Mesodermal cell (in vitro differentiated cells): ENCODE measurements at regions not wholly inside any gene's neighbourhood (a gene's known extent, or its start where the extent isn't known, plus 50 kb on each side); places are given as distances from the start of the nearest gene placed in this dataset.

Experiments used
- H3K27ac ChIP-seq: 2 replicates; pipeline ENCODE4 v1.7.0; 2013; ENCODE audit warnings: mild to moderate bottlenecking, low read depth, low read length, moderate library complexity; ENCODE audit not compliant: severe bottlenecking
- H3K36me3 ChIP-seq: 2 replicates; pipeline ENCODE4 v1.7.1; 2013; ENCODE audit warnings: mild to moderate bottlenecking, low read length, moderate library complexity; ENCODE audit not compliant: control insufficient read depth, insufficient read depth
- H3K4me1 ChIP-seq: one replicate; pipeline ENCODE4 v1.7.1; 2013; ENCODE audit warnings: mild to moderate bottlenecking, low read length; ENCODE audit not compliant: insufficient read depth, control insufficient read depth, poor library complexity, severe bottlenecking
- H3K4me3 ChIP-seq: 2 replicates; pipeline ENCODE4 v1.7.0; 2013; ENCODE audit warnings: low read length, control low read depth, mild to moderate bottlenecking; ENCODE audit not compliant: insufficient read depth, poor library complexity, severe bottlenecking; ENCODE audit errors: extremely low read depth
- H3K9me3 ChIP-seq: 2 replicates; pipeline ENCODE4 v1.7.1; 2013; ENCODE audit warnings: mild to moderate bottlenecking, low read length, moderate library complexity; ENCODE audit not compliant: control insufficient read depth
- WGBS, 2 experiments: methylation state at CpG; one replicate each; pipeline ENCODE4 v1.1.5; 2013; ENCODE audit warnings: missing lambda C conversion rate in 2 of 2; ENCODE audit not compliant: insufficient coverage in 2 of 2; 5-methylcytosine and 5-hydroxymethylcytosine counted together

DNA sequence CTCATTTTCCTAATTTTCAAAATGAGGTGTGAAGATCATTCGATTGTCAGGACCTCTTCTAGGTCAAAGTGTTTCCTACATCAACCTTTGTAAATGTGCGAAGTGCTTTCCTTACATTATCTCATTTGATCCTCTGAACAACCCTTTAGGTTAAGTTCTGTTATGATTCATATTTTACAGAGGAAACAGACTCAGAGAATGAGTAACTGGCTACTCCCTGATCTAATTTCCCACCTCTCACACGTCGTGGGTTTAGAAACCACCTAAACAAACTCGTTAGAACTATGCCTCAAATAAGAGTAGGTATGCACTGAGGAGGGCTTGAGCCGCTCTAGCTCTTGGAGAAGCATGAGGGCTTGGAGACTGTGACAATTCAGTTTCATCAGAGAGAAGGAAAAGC is 148.6 kb downstream of the CD47 start:
- Histone ChIP-seq H3K36me3 (no peaks in the 10 kb centered on the region), H3K4me3 (no peak overlapping the region)
- WGBS, 2 experiments = 89 to 100% methylated on average over 1 to 4 of the region's 6 CpGs

GRCh38 chr3:107939691-107940442 is 151.0 kb downstream of the CD47 start:
- Histone ChIP-seq H3K9me3 (no peaks in the 10 kb centered on the region), H3K4me3 (no peak overlapping the region), H3K27ac (no peak overlapping the region), H3K36me3 (no peaks in the 10 kb centered on the region), H3K4me1 (no peaks in the 10 kb centered on the region)
- WGBS, 2 experiments = 91 to 97% methylated on average over 3 of the region's 10 CpGs

More for the DNA sequence above, 148.6 kb downstream of the CD47 start:
- no peak overlapping the region for H3K27ac ChIP-seq
- H3K4me1 ChIP-seq = no peaks in the 10 kb centered on the region
- H3K9me3 ChIP-seq = no peaks in the 10 kb centered on the region

DNA sequence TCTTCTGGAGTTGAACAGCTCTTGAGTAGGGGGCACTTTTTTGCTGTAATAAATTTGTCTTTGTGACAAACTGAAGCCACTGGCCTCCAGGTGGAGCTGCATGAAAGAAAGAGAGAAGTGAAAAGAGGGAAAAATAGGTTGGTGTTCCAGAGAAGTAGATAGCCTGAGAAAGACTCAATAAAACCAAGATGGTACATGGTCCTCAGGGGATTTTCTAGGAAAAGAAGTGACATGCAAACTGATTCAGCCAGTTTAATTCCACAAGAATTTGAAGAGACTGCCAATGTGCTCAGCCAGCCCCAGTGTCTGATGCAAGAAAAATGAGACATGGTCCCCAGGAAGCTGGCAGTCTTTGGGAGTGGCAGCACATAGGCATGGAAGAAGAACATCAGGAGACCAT is 152.7 kb downstream of the CD47 start:
- Histone ChIP-seq H3K36me3 (no peaks in the 10 kb centered on the region), H3K9me3 (no peaks in the 10 kb centered on the region), H3K4me3 (no peak overlapping the region), H3K4me1 (no peaks in the 10 kb centered on the region), H3K27ac (no peak overlapping the region)

GRCh38 chr3:107934808-107935207 is 156.0 kb downstream of the CD47 start:
- WGBS, 2 experiments = 86 to 100% methylated on average over 1 of the region's 4 CpGs
- Histone ChIP-seq H3K4me1 (no peaks in the 10 kb centered on the region), H3K4me3 (no peak overlapping the region), H3K27ac (no peak overlapping the region), H3K36me3 (no peaks in the 10 kb centered on the region), H3K9me3 (no peaks in the 10 kb centered on the region)

- no peaks in the 10 kb centered on the region for H3K9me3 ChIP-seq
- H3K4me3 ChIP-seq = no peak overlapping the region
- H3K36me3 ChIP-seq = no peaks in the 10 kb centered on the region
- WGBS, 2 experiments = no CpG with 5 or more reads among the region's 2 CpGs
- no peaks in the 10 kb centered on the region for H3K4me1 ChIP-seq
- H3K27ac ChIP-seq = no peak overlapping the region
These were observed 157.4 kb downstream of the CD47 start for GRCh38 chr3:107933450-107933849.

GRCh38 chr3:107931326-107931725 is 159.5 kb downstream of the CD47 start:
- no peaks in the 10 kb centered on the region for H3K9me3 ChIP-seq
- no peaks in the 10 kb centered on the region for H3K36me3 ChIP-seq
- H3K4me3 ChIP-seq = no peak overlapping the region
- no peak overlapping the region for H3K27ac ChIP-seq
- H3K4me1 ChIP-seq = no peaks in the 10 kb centered on the region

DNA sequence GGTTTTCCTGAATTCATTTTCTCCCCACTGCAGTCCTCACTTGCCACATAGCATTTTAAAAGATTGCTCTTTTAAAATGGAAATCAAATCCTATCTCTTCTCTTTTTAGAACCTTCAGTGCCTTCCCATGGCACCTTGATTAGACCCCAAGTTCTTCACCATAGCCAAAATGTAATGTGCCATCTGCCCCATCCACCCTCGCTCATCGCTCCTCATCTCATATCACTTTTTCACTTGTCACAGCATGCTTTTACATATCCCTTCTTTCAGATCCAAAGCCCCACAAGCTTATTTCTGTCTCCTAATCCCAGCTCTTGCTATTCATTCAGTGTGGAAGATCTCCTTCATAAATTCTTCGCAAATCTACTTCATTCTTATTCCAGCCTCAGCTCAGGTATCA is 161.7 kb downstream of the CD47 start:
- H3K4me1 ChIP-seq = no peaks in the 10 kb centered on the region
- H3K36me3 ChIP-seq = no peaks in the 10 kb centered on the region
- no peaks in the 10 kb centered on the region for H3K9me3 ChIP-seq
- no peak overlapping the region for H3K4me3 ChIP-seq
- WGBS, 2 experiments = 92 to 96% methylated on average over 3 of the region's 3 CpGs
- no peak overlapping the region for H3K27ac ChIP-seq

DNA sequence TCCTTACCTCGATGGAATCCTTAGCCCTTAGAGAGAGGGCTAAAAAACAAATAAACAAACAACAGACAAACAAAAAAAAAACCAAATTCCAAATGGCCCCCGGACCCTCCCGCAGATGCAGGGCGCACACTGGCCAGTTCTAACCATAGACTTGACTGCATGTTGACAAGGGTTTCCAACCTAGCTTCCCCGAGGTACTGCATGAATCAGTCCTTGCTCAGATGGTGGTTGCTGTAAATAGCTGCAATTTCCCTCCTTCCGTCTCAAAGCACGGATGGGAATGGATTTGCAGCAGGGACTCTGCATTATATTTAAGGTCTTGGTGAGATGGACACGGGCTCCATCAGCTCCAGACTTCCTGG is 162.8 kb downstream of the CD47 start:
- peak overlapping the region; percentile 20 for H3K27ac ChIP-seq
- no peaks in the 10 kb centered on the region for H3K36me3 ChIP-seq
- WGBS, 2 experiments = 19 to 27% methylated on average over 5 to 7 of the region's 8 CpGs
- no peaks in the 10 kb centered on the region for H3K4me1 ChIP-seq
- peak overlapping the region; percentile 48 for H3K4me3 ChIP-seq
- H3K9me3 ChIP-seq = no peaks in the 10 kb centered on the region

DNA sequence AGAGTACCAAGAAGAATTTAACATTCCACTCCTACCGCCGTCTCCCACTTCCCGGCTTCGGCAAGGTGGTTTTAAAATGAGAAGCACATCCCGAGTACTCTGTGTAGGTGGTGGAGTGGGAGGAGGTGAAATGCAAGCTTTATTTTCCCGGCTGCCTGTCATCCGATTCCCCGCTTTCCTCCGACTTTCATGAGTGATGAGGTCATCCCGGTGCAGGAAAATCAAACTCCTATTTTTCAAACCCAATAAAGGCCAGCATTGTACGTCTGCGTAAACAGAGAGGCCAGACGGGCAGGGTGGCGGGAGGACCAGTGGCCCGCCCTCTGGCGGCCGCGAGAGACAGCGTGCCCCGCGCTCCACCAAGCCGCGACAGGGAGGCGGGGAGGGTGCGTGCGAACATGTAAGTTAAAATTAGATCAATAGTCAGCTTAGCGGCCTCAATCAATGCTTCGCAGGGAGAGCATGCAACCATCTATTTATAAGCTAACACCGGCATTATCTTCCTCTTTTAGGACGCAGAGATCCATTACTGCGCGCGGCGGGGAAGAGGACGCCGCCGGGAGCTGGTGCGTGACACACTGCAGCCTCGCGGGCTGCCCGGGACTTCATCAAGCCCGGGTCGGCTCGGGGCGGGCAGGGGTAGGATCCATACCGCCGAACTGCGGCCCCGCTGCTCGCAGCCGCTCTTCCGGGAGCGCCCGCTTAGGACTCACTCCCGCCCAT is 163.3 kb downstream of the CD47 start:
- H3K27ac ChIP-seq = peak overlapping the region; percentile 20
- 2 to 3% methylated on average over 29 to 30 of the region's 55 CpGs for WGBS, 2 experiments
- H3K36me3 ChIP-seq = no peaks in the 10 kb centered on the region

DNA sequence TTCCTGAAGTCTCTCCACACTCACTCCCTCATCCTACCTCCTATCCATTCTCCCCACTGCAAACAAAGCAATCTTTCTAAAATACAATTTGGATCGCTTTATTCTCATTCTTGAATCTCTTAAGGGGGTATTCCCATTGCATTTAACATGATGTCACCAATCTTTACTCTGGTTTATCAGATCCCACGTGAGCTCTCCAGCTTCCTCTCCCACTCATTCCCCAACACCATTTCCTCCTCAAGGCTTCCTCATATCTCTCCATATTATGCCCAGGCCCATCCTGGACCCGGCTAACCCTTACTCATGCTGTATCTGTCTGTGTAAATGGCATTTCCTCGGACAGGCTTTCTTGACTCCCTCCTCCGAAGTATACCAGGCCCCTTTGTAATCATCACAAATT is 165.0 kb downstream of the CD47 start:
- Histone ChIP-seq H3K4me3 (no peak overlapping the region), H3K9me3 (no peaks in the 10 kb centered on the region), H3K36me3 (no peaks in the 10 kb centered on the region), H3K27ac (no peak overlapping the region), H3K4me1 (no peaks in the 10 kb centered on the region)
- 92 to 94% methylated on average over 3 of the region's 5 CpGs for WGBS, 2 experiments

More for the DNA sequence above, 163.3 kb downstream of the CD47 start:
- Histone ChIP-seq H3K9me3 (no peaks in the 10 kb centered on the region), H3K4me1 (no peaks in the 10 kb centered on the region), H3K4me3 (peak overlapping the region; percentile 48)

DNA sequence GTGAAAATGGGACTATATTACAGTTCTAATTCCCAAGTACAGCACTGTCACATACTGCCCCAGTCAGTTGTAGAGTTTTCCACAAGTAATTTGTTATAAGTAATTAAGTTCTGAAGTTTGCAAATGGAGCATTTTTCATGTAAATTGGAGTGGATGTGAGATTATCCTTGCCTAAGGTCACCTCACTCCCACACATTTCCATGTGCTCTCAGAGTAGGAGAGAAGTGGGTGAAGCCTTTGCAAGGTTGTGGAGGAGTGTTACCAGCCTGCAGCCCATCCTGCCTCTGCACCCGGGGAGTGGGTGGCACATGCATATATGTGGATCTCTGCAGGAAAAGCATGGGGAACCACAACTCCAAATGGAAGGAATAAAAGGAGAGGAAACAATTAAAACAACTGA is 169.8 kb downstream of the CD47 start:
- H3K9me3 ChIP-seq = no peaks in the 10 kb centered on the region
- H3K27ac ChIP-seq = no peak overlapping the region
- H3K4me3 ChIP-seq = no peak overlapping the region
- WGBS, 2 experiments = 67 to 100% methylated on average over 1 of the region's 1 CpG
- no peaks in the 10 kb centered on the region for H3K4me1 ChIP-seq
- no peaks in the 10 kb centered on the region for H3K36me3 ChIP-seq
